GM19025 (cell line): ENCODE measurements at regions not wholly inside any gene's neighbourhood (a gene's known extent, or its start where the extent isn't known, plus 50 kb on each side); places are given as distances from the start of the nearest gene placed in this dataset.

Experiments used
- ATAC-seq: cut with Tn5 transposase; IDR thresholded peaks from one replicate; pipeline ENCODE4 v1.9.1; 2021; ENCODE audit warnings: mild to moderate bottlenecking, low read depth, moderate library complexity; ENCODE audit not compliant: unreplicated experiment

- no peak for ATAC-seq
These were observed 233.1 kb upstream of the FBXL7 start for GRCh38 chr5:15266841-15267240.

GRCh38 chr5:15266229-15266628, 233.8 kb upstream of the FBXL7 start:
- ATAC-seq, result no peak

- ATAC-seq, result no peak
These were observed 236.0 kb upstream of the FBXL7 start for GRCh38 chr5:15263942-15264341.

GRCh38 chr5:15263406-15263805, 236.6 kb upstream of the FBXL7 start:
- ATAC-seq, result no peak

GRCh38 chr5:15261269-15261995, 238.5 kb upstream of the FBXL7 start:
- ATAC-seq, result no peak

GRCh38 chr5:15260356-15261268, 239.4 kb upstream of the FBXL7 start:
- ATAC-seq, result no peak

- ATAC-seq, result no peak
These were observed 243.5 kb upstream of the FBXL7 start for GRCh38 chr5:15256485-15256884.

- no peak for ATAC-seq
These were observed 244.4 kb upstream of the FBXL7 start for GRCh38 chr5:15255576-15255975.

- ATAC-seq, result no peak
These were observed 245.4 kb upstream of the FBXL7 start for GRCh38 chr5:15254607-15255006.

- ATAC-seq, result no peak
These were observed 247.6 kb upstream of the FBXL7 start for GRCh38 chr5:15252331-15252730.

- no peak for ATAC-seq
These were observed 250.8 kb upstream of the FBXL7 start for GRCh38 chr5:15249152-15249551.

GRCh38 chr5:15248731-15249130, 251.2 kb upstream of the FBXL7 start:
- ATAC-seq, result no peak

- ATAC-seq, result no peak
These were observed 254.1 kb upstream of the FBXL7 start for GRCh38 chr5:15245913-15246312.

- no peak for ATAC-seq
These were observed 256.5 kb upstream of the FBXL7 start for GRCh38 chr5:15243301-15244020.

- ATAC-seq, result no peak
These were observed 258.7 kb upstream of the FBXL7 start for GRCh38 chr5:15241216-15241821.

- ATAC-seq, result no peak
These were observed 262.0 kb upstream of the FBXL7 start for GRCh38 chr5:15238006-15238405.

GRCh38 chr5:15236911-15237508, 263.0 kb upstream of the FBXL7 start:
- no peak for ATAC-seq

- ATAC-seq, result no peak
These were observed 265.1 kb upstream of the FBXL7 start for GRCh38 chr5:15234911-15235310.

GRCh38 chr5:15234366-15234765, 265.6 kb upstream of the FBXL7 start:
- ATAC-seq, result no peak

- no peak for ATAC-seq
These were observed 266.4 kb upstream of the FBXL7 start for GRCh38 chr5:15233566-15233965.
